ENCODE measurements at regions not wholly inside any gene's neighbourhood (a gene's known extent, or its start where the extent isn't known, plus 50 kb on each side); places are given as distances from the start of the nearest gene placed in this dataset.

DNA sequence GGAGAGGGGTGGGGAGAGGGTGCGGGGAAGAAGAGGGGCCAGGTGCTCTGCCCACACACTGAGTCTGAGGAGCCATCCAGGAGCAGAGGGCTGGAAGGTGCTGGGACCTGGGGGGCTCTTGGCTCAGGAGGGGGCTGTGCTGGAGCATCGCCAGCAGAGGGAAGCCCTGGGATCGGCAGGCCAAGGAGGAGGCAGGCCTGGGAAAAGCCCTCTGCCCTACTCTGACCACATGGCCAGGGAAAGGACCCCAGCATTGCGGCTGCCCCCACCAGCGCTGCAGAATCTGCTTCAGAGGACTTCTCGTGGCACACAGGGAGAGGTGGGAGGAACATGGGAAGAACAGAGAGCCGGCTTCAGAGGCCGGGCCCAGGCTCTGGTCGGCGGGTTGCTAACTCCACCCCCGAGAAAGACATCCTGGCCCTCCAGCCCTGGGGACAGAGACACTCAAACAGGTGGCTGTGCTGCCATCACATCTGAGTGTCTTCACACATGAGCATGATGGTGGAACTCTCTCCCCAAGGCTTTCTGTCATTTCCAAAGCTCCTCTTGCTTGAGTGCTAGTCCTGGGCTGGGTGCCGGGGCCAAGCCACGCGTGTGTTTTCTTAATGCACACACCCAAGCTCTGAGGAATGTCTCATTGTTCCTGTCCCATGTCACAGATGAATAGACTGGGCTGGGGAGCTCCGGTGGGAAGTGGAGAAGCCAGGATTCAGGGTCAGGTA, 1378.0 kb downstream of the BRD1 start:
- peak; percentile 41 for DNase-seq

DNA sequence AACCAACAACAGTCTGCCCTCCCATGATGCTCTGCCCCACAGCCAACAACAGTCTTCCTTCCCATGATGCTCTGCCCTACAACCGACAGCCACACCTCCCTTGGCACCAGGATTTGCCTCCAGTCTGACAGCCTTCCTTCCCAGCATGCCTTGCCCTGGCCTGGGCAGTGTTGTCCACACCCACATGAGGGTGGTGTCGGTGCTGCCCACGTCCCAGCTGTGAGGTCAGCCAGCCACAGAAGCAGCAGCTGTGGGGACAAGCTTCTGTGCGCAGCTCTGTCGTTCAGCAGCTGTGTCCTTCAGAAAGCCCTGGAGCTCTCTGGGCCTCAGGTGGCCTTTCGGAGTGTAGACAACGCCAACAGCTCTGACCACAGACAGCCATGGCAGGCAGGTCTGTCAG, 1378.9 kb downstream of the BRD1 start:
- no peak for DNase-seq

DNA sequence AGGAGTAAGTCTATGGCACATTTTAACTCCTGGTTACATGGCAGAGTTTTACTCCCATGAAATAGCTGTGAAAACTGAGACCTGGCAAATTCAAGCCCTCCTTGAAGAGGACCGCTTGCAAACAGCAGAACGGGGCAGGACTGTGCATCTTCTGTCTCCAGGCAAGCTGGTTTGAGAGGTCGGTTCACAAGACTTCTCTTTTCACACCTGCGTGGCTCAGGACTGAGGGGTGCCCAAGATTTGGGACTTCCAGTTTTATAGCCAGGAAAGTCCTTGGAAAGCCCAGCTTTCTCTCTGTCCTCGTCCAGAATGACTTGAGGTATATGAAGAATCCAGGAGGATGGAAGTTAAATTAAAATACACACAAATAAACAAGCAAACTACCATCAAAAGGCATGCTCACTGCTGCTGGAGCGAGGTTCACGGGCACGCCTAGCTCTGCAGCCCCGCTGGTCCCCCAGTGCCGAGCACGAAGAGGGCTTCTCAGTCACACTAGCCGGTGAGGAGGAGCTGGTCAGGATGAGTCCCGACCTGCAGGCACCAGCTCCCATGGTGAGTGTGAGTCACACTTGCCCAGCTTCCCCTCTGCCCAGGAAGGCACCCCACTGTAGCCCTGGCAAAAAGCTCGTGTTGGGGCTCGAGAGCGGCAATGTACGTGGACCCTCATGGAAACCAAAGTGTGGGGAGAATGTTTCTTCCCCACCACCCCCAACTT, 1382.4 kb downstream of the BRD1 start:
- DNase-seq: peak; percentile 52

DNA sequence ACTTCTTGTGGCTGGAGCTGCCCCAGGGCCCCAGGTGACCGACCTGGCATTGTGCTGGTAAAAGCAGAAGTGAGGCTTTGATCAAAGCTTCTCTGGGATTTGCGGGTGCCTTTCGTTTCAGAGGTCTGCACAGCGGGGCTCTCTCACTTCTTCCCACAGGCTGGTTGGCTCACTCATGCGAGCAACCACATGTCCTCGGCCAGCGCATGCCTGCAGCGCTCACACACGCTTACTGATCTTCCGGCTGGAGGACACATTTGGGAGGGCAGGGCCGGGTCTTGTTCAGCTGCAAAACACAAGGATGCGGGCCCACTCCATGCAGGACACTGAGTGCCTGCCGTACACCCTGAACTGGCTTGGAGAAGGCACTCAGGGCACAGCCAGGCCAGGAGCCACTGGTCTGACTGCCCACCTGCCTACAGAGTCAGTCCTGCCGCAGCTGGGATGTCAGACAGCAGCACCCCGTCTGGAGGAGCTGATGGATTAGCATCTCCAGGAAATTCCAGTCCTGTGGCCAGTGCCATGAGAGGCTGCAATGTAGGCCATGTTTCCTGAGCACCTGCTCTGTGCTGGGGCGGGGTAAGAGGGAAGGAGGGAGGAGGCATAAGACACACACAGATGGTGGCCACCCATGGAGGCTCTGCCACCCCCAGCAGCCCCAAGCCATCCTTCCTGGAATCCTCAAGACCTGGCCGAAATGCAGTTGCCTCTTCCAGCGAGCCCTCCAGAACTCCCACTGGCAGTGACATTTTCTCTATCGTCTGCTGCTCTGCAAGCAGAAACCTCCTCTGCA, 1383.2 kb downstream of the BRD1 start:
- DNase-seq: peak; percentile 62

DNA sequence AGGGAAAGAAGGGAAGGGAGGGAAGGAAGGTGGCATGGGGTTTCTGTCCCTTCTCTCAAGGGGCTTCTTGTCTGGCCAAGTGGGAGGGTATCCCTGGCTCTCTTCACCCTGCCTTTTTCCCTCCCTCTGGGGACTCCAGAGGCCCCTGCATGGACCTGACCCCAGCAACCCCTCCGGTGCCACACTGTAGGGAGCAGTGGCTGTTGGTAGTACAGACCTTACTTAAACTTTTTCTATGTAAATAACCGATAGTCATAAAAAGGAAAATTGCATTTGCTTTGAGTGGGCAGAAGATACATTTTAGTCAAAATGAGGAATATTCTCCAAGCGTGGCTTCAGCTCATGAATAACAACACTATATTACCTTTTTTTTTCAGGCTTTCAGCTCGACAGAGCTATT, 1384.0 kb downstream of the BRD1 start:
- DNase-seq: no peak

DNA sequence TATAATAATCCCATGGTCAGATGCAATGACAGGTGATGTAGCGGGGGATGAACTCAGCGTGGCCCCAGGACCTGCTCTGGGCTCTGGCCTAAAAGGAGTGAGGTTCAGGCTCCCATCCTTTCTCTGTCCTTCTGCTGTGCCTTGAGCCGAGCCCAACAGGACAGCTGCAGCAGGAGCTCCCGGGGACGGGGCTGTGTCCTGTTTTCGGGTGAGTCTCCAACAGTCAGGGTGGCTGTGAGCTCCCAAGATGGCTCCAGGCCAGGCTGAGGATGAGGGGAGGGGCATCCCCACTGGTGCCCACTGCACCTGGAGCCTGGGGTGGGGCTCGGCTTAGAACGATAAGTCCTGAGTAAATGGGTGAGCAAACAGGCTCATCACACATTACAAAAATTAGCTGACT, 1385.0 kb downstream of the BRD1 start:
- DNase-seq: no peak

DNA sequence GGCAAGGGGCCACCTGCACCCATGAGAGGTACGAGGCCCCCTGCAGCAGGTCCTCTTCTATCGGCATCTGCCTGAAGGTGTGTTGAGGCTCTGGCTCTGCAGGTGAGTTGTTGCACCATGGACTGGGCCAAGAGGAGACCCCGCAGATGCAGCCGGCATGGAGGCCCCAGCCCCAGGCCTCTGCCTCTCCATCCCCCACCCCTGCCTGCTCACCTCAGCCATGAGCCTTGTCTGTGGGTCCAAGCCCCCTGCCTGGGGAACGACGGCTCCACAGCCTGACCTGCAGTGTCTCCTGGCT, 1386.2 kb downstream of the BRD1 start:
- no peak for DNase-seq

DNA sequence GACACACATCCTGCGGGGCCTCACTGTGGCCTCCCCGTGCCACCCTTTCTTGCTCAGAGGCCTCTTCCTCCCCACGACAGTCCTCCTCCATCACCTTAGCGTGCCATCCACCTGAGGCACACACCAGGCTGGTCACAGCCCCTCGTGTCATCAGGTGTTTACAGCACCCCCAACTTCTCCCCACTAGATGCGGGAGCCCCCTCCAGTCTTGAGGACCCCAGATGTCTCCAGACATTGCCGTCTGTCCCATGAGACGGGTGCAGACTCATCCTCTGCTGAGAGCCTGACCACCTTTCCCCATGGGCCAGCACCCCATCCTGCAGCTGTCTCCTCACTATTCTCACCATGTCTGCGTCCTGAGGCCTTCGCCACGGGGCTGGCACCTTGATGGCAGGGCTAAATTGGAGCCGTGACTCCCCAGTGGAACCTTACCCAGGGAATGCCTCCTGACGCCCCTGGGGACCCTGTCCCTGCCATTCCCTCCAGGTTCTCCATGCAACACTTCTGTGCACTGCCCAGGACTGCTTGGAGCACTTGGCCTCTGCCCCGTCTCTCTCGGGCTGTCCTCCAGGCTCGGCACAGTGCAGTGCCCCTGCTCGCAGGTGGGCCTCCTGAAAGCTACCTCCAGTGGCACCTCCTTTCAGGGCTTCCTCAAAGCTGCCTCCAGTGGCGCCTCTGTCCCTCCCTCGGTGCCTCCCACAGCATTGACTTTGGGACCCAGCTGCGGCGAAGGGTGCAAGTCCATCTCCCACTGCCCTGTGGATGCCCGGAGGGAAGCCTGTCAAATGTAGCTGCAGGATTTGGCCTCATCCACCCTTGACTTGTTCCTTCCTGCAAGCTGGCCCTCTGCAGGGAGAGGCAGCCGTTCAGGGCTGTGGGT, 1386.8 kb downstream of the BRD1 start:
- no peak for DNase-seq

DNA sequence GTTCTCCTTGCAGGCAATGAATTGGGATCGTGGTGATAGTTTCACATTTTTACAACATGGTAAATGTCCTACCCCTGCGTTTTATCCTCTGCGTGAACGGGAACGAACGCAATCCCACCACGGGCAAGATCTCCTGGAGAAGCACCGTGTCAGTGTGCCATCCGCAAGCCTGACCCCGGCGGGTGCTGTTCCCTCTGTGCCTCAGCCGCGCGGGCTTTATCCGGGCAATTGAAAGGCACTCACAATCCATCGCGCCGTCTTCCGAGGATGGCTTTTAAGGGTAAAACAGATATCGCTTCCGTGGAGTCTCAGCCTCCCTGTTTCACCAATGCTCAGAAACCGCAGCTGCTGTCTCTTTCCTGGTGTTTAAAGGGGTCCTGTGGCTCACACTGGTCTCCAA, 1387.5 kb downstream of the BRD1 start:
- DNase-seq: no peak

DNA sequence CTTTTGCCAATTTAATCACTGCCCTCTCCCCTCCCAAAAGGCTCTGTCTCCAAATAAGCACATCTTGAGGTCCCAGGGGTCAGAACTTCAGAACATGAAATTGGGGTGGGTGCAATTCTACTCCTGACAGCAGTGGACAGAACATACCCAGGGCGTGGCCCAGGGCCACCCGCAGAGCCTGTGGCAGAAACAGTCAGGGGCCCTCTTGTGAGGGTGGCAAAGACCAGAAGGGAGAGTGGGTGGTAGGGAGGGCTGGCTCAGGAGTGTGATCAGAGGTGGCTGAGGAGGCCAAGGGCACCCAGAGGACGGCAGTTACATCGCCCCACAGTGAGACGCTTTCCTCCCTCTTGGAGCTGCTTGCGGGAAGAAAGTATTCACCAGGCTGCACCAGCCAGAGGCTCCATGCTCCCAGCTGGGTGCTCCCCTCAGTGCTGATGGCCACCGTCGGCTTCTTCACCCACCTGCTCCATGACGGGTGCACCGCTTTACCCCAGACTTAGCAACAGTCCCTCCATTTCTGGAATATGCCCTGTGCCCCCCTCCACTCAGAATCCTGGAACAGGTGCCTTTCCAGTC, 1388.0 kb downstream of the BRD1 start:
- DNase-seq: no peak

DNA sequence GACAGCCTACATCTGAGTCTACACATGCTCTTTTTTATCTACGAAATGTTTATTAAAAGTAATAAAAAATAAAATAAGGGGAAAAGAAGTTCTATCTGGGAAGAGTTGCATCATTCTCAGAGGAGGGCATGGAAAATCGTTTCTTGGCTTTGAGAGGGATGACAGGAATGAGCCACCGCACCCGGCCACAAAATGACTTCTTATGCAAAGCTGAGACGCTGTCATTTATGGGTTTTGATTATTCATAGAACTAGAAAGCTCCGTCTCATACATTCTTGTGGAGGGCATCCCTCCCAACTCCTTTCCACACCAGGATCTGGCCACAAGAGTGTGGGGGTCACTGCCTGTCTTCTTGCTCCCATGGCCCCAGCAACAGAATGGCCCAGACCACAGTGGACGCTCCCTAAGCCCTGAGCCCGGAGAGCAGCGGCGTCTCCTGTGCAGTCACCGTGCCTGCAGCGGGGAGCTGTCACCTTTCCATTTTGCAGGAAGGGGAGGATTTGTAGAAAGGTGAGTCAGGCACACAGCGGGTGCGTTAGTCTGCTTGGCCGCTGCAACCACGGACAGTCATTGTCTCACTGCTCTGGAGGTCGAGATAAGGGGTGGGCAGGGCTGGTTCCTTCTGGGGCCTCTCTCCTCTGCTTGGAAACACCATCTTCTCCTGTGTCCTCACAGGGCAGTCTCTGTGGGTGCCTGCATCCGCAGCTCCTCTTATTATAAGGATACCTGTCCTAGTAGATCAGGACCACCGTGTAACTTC, 1388.7 kb downstream of the BRD1 start:
- peak; percentile 66 for DNase-seq

DNA sequence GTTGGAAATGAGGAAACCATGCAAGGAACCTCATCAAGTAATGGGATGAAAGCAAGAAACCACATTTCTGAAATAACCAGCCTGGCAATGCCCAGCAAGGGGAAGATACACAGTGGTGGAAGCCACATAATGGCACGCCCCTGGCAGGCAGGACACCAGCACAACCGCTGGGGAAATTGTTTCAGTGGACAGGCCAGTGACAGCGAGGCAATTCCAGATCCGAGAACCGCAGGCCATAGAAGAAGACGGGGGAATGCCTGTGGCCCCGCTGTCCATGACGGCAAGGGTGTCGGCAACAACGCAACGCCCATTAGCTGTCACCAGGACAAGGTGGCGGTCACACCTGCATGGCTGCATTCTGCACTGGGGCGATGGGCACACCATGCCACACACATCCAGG, 1389.6 kb downstream of the BRD1 start:
- no peak for DNase-seq

DNA sequence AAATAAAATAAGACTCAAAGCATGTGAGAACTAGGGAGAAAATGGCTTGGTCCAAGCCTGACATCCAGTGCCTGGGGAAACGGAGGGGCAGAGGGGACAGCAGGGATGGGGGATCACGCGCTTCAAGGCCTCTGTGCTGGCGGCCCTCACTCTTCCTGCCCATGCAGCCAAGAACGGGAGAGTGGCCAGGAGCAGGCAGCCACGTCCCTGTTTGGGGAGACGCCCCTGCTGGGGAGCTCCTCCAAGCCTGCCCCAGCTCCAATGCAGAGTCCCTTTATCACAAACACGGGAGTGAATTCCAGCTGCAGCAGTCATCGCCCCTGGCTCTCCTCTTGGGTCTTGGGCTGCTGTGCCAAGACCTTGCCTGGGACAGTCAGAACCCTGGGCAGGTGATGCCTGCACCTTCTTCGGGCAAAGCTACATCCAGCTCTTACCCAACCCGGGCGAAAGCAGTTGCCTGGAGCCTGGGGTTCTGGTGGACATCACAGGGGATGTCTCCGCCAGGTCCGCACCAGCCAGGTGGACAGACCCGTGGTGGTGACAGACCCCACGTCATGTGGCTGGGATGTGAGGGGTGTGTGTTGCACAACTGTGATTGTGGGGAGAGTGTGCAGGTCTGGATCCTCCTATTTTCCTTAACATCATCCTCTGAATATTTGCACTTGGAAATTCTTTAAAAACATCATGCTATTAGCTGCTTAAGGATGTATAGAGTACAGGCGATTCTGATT, 1391.3 kb downstream of the BRD1 start:
- DNase-seq: no peak

DNA sequence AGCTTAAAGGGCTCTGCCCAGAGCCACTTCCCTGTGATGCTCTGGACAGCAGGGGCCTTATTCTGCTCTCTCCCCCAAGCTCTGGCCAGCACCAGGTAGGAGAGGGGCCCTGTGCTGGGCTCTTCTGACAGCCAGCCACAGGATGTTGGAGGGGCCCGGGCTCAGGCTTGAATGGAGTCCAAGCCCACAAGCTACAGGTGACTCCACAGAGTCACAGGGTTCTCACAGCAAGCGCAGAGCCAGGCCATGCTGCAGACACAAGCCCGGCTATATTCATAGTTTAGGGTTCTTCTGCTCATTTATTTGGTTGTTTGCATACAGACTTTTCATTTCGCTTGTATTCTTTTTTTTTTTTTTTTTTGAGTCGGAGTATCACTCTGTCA, 1392.8 kb downstream of the BRD1 start:
- DNase-seq: no peak

DNA sequence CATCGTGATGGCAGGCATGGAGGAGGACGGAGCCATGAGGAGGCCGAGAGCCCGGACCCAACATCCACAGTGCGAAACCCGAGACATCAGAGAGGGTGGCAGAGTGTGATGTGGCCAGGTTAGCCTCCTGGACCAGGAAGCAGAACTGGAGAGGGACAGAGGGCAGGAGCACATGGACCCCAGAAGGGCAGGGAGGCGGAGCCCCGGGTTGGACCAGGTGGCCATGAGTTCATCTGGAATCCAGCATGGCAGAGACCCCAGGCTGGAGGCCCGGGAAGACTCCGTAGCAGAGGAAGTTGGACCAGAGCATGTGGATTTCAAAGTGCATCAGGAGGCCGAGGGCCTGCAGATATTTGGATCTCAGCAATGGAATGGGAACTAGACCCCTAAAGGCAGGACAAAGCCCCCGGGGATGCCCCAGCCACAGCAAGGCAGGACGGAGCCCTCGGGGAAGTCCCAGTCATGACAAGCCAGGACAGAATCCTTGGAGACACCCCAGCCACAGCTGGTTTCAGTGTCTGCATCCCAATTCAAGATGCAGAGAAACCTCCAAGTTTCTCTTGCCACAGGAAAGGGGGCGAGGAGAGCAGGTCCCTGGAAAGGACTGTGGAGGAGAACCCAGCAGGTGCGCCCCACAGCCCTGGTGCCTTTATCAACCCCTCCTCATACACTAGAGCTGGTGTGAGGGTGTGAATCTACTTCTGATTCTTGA, 1393.4 kb downstream of the BRD1 start:
- DNase-seq: no peak

DNA sequence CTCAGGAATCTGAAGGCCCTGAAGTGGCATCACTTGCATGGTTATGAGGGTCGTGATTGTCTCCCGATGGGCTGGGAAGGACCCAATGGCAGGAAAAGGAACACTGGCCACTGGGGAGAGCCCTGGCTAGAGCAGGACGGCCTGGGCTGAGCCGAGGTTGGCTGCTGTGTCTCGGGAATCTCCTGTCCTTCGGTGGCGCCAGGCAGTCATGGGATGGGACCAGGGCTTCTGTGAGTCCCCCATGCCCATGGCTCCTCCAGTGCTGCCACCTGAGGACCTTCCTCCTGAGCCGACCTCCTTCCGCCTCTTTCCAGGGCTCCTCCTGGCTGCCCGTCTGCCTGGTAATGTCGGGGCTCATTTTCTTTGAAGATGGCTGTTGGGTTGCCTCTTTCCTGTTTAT, 1394.0 kb downstream of the BRD1 start:
- no peak for DNase-seq

DNA sequence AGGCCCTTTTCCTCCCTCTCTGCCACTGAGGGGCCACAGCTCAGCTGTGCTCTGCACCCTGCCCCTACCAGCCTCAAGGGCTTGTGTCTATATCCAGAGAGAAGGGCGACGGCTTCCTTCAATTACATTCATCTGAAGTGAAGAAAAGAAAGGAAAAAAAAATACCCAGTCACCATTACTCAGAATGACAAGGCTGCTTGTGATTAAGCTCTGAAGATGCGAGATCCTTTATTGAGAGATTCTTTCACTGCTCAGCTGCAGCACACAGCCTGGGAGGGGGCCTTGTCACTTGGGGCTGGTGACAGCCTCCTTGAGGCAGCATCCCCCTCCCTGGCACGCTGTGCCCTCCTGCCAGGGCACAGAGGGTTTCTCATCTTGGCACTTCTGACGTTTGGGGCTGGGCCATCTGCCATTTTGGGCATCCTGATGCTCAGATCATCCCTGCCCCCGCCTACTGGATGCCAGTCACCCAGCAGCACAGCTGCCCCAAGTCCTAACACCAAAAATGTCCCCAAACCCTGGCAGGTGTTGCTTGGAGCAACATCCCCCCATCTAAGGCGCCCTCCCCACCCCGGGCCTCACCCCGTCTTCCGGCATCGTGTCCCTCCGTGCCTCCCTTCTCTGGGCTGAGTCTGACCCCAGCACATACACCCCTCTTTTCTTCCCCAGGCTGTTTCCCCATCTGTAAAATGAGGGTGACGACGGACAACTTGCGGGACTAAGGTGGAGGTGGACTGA, 1394.7 kb downstream of the BRD1 start:
- peak; percentile 74 for DNase-seq

DNA sequence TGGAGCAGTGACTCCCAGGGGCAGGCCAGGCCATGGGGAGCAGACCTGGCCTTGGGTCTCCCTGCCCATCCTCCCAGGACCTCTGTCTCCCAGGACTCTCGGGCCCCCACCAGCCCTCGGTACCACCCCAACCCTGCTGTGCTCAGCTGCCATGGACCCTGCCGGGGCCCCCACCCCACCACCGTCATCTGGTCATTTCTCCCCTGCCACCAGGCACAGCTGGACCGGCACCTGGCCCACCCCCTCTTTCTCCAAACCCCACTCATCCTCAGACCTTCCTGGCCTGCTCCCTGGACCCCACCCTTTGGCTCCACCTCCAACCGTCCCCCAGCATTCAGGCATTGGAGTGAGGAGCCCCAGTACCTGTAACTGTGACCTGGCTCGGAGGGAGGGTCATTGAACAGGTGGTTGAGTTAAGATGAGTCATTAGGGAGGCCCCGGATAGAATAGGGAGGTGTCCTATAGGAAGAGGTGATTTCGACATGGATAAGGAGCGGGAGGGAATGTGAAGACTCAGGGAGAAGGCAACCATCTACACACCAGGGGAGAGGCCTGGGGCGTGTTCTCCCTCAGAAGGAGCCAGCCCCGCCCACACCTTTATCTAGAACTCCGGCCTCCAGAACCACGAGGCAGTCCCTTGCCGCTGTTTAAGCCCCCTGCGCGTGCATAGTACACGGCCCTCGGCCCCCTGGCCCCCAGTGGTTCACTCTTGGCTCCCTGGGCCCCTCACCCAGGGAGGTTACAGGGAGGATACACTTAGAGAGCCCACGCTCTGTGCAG, 1395.9 kb downstream of the BRD1 start:
- DNase-seq: no peak

DNA sequence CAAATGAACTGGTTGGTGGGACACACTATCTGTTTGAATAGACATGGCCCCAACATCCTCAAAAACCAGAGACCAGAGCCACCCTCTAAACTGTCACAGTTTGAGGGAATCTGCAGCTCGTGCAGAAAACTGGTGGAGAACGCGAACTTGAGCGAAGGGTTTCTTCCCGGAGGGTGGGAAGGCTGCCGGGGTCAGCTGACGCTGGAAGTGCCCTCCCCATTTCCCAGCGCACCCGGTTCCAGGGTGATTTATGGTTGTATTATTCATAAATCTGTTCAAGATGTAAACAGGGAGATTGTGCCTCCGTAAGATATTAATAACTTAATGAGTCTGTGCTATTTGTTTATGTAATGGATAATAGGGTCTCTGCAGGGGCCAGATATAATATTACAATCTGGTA, 1396.7 kb downstream of the BRD1 start:
- DNase-seq: peak; percentile 45
